Keratinocyte (primary cell): ENCODE measurements at regions not wholly inside any gene's neighbourhood (a gene's known extent, or its start where the extent isn't known, plus 50 kb on each side); places are given as distances from the start of the nearest gene placed in this dataset.
"Not testable (repeated sequence)": the region's sequence is repeated elsewhere in the genome, so short reads cannot be mapped to it uniquely, and the experiment has no call there.

Source experiments
- DNase-seq: peaks from one replicate; pipeline ENCODE4 v3.0.0-alpha.2; 2011; ENCODE audit warnings: low read depth, missing footprints, low spot score
- FAIRE-seq: peaks from 2 replicates; lab custom pipeline; 2011; peaks lifted over from hg19 to GRCh38; lab: Jason Lieb, UNC
- H2AFZ ChIP-seq: 2 replicates; pipeline ENCODE4 v1.6.0; 2012; ENCODE audit warnings: low read length, control low read depth, inconsistent platforms; ENCODE audit not compliant: control insufficient read depth
- H3K27ac ChIP-seq: 2 replicates; pipeline ENCODE4 v1.5.1; 2011; ENCODE audit warnings: low read length; ENCODE audit not compliant: control insufficient read depth, insufficient read depth
- H3K27me3 ChIP-seq: 3 replicates; pipeline ENCODE4 v1.6.0; 2011; ENCODE audit warnings: low read length; ENCODE audit not compliant: control insufficient read depth, insufficient read depth; ENCODE audit errors: extremely low read depth
- H3K36me3 ChIP-seq, 2 experiments: 2 replicates in 1 of 2; 3 replicates in 1 of 2; pipeline ENCODE4 v1.5.1; 2011; ENCODE audit warnings: low read length in 2 of 2, mild to moderate bottlenecking in 1 of 2; ENCODE audit not compliant: control insufficient read depth in 2 of 2, insufficient read depth in 2 of 2; ENCODE audit errors: extremely low read depth in 1 of 2
- H3K4me1 ChIP-seq: 3 replicates; pipeline ENCODE4 v1.5.1; 2011; ENCODE audit warnings: low read length; ENCODE audit not compliant: control insufficient read depth, insufficient read depth; ENCODE audit errors: extremely low read depth
- H3K4me2 ChIP-seq: 3 replicates; pipeline ENCODE4 v1.6.0; 2011; ENCODE audit warnings: low read depth, low read length; ENCODE audit not compliant: control insufficient read depth, insufficient read depth; ENCODE audit errors: extremely low read depth
- H3K4me3 ChIP-seq, 3 experiments: fragments of 200-600 bp in 1 of 3; sonication (generic) in 1 of 3; 2 replicates in 2 of 3; 3 replicates in 1 of 3; pipeline ENCODE4 v1.5.1; 2011 to 2016; ENCODE audit warnings: low read length in 3 of 3, mild to moderate bottlenecking in 3 of 3, control low read depth in 2 of 3, inconsistent platforms in 1 of 3, low read depth in 1 of 3, mixed read lengths in 1 of 3, mixed run types in 1 of 3, moderate library complexity in 1 of 3; ENCODE audit not compliant: control insufficient read depth in 2 of 3, insufficient read depth in 2 of 3; ENCODE audit errors: extremely low read depth in 1 of 3
- H3K79me2 ChIP-seq: 2 replicates; pipeline ENCODE4 v1.6.0; 2012; ENCODE audit warnings: low read length; ENCODE audit not compliant: control insufficient read depth, insufficient read depth
- H3K9ac ChIP-seq: 3 replicates; pipeline ENCODE4 v1.6.0; 2011; ENCODE audit warnings: low read length; ENCODE audit not compliant: control insufficient read depth, insufficient read depth; ENCODE audit errors: extremely low read depth
- H3K9me1 ChIP-seq: 3 replicates; pipeline ENCODE4 v1.6.0; 2011; ENCODE audit warnings: low read length; ENCODE audit not compliant: control insufficient read depth, insufficient read depth; ENCODE audit errors: extremely low read depth
- H3K9me3 ChIP-seq: 2 replicates; pipeline ENCODE4 v1.5.1; 2012; ENCODE audit warnings: low read depth, low read length; ENCODE audit not compliant: control insufficient read depth
- H4K20me1 ChIP-seq: 3 replicates; pipeline ENCODE4 v1.6.0; 2011; ENCODE audit warnings: low read length; ENCODE audit not compliant: control insufficient read depth, insufficient read depth; ENCODE audit errors: extremely low read depth
- EZH2 ChIP-seq: IDR thresholded peaks from one replicate; pipeline ENCODE4 v1.6.1; 2012; ENCODE audit warnings: inconsistent platforms, mild to moderate bottlenecking, low read length, moderate library complexity
- dilution Hi-C: fragments of 300-500 bp; cut with MboI; formaldehyde crosslinking; loops from one replicate; pipeline ENCODE4 v1.7.0; 2020; ENCODE audit warnings: low sequenced_read_pairs; ENCODE audit not compliant: extremely low pct_ligation_motif_present
- TF ChIP-seq, protein P1 (sequence below), 3 experiments: IDR thresholded peaks in 1 of 3; conservative IDR thresholded peaks in 1 of 3; optimal IDR thresholded peaks in 1 of 3; 2 replicates in 2 of 3; 3 replicates in 1 of 3; pipeline versions ENCODE3 to v1.5.1; 2011; ENCODE audit warnings: low read length in 3 of 3, mild to moderate bottlenecking in 3 of 3, moderate library complexity in 2 of 3, control low read depth in 1 of 3, inconsistent platforms in 1 of 3; ENCODE audit not compliant: insufficient read depth in 2 of 3; ENCODE audit errors: extremely low read depth in 1 of 3

- H2AFZ ChIP-seq = no peak overlapping the region
- no peak overlapping the region for H3K27ac ChIP-seq
- H3K9me1 ChIP-seq = no peaks in the 10 kb centered on the region
- FAIRE-seq = no peak
- H3K79me2 ChIP-seq = no peaks in the 10 kb centered on the region
- H3K9me3 ChIP-seq = no peaks in the 10 kb centered on the region
- dilution Hi-C loops = no loop called here
- no peak for DNase-seq
- no peaks in the 10 kb centered on the region for H4K20me1 ChIP-seq
- no peak overlapping the region for H3K9ac ChIP-seq
- no peaks in the 10 kb centered on the region for H3K36me3 ChIP-seq
- no peak overlapping the region for H3K4me2 ChIP-seq
- peaks cover 15% of the 10 kb centered on the region for H3K4me1 ChIP-seq
- TF ChIP-seq, protein P1, sequence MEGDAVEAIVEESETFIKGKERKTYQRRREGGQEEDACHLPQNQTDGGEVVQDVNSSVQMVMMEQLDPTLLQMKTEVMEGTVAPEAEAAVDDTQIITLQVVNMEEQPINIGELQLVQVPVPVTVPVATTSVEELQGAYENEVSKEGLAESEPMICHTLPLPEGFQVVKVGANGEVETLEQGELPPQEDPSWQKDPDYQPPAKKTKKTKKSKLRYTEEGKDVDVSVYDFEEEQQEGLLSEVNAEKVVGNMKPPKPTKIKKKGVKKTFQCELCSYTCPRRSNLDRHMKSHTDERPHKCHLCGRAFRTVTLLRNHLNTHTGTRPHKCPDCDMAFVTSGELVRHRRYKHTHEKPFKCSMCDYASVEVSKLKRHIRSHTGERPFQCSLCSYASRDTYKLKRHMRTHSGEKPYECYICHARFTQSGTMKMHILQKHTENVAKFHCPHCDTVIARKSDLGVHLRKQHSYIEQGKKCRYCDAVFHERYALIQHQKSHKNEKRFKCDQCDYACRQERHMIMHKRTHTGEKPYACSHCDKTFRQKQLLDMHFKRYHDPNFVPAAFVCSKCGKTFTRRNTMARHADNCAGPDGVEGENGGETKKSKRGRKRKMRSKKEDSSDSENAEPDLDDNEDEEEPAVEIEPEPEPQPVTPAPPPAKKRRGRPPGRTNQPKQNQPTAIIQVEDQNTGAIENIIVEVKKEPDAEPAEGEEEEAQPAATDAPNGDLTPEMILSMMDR (optimal IDR thresholded peaks at IDR 0.05 in 1 of 3, IDR thresholded peaks at IDR 0.05 in 1 of 3, conservative IDR thresholded peaks at IDR 0.05 in 1 of 3; ENCODE audit: extremely low read depth in 1 of 3, insufficient read depth in 2 of 3, low read length in 3 of 3) = no peak
- no peak for TF ChIP-seq EZH2
- no peak overlapping the region for H3K4me3 ChIP-seq
- no peaks in the 10 kb centered on the region for H3K27me3 ChIP-seq
Measured at GRCh38 chr3:39641274-39641673, 168.1 kb upstream of the MYRIP start.

DNA sequence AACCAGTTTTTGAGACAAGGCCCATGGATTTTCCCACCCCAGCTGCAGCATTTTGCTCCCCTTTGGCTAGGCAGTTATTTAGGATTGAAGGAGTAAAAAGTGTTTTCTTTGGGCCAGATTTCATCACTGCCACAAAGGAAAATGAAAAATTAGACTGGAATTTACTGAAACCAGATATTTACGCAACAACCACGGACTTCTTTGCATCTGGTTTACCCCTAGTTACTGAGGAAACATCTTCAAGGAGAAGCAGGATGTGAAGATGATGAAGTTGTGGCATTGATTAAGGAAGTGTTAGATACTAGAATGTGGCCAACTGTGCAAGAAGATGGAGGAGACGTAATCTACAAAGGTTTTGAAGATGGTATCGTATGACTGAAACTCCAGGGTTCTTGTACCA, 165.2 kb upstream of the MYRIP start:
- DNase-seq (no peak), FAIRE-seq (no peak)
- no peak overlapping the region for H2AFZ ChIP-seq

GRCh38 chr3:39651256-39651655, 158.2 kb upstream of the MYRIP start:
- H3K27ac ChIP-seq, H3K4me1 ChIP-seq, H3K4me3 ChIP-seq, H3K79me2 ChIP-seq, dilution Hi-C loops, H2AFZ ChIP-seq, H3K9me3 ChIP-seq, H3K9ac ChIP-seq, FAIRE-seq, DNase-seq, H3K36me3 ChIP-seq, H4K20me1 ChIP-seq, H3K9me1 ChIP-seq, H3K4me2 ChIP-seq, H3K27me3 ChIP-seq: not testable (repeated sequence)

More for the DNA sequence above, 165.2 kb upstream of the MYRIP start:
- peaks cover 7% of the 10 kb centered on the region for H3K4me1 ChIP-seq
- TF ChIP-seq, protein P1 (optimal IDR thresholded peaks at IDR 0.05 in 1 of 3, IDR thresholded peaks at IDR 0.05 in 1 of 3, conservative IDR thresholded peaks at IDR 0.05 in 1 of 3; ENCODE audit: extremely low read depth in 1 of 3, insufficient read depth in 2 of 3, low read length in 3 of 3) = no peak
- no peak for TF ChIP-seq EZH2
- no peaks in the 10 kb centered on the region for H3K27me3 ChIP-seq
- no peak overlapping the region for H3K4me2 ChIP-seq
- H3K36me3 ChIP-seq = no peaks in the 10 kb centered on the region
- H4K20me1 ChIP-seq = no peaks in the 10 kb centered on the region
- no peaks in the 10 kb centered on the region for H3K9me3 ChIP-seq
- no peak overlapping the region for H3K27ac ChIP-seq
- H3K9ac ChIP-seq = no peak overlapping the region
- no peak overlapping the region for H3K4me3 ChIP-seq
- no peaks in the 10 kb centered on the region for H3K79me2 ChIP-seq
- dilution Hi-C loops = no loop called here
- no peaks in the 10 kb centered on the region for H3K9me1 ChIP-seq
